GM06990 (cell line): ENCODE measurements at regions not wholly inside any gene's neighbourhood (a gene's known extent, or its start where the extent isn't known, plus 50 kb on each side); places are given as distances from the start of the nearest gene placed in this dataset.

ENCODE experiments used
- DNase-seq: peaks from one replicate; pipeline ENCODE4 v3.0.0-alpha.2; 2011; ENCODE audit not compliant: insufficient read length; ENCODE audit errors: extremely low read depth
- H3K27me3 ChIP-seq: replicated peaks from 2 replicates; pipeline ENCODE4 v1.6.0; 2011; ENCODE audit warnings: low read length; ENCODE audit not compliant: control insufficient read depth, insufficient read depth
- H3K36me3 ChIP-seq: 2 replicates; pipeline ENCODE4 v1.5.1; 2011; ENCODE audit warnings: low read length; ENCODE audit not compliant: control insufficient read depth, insufficient read depth
- H3K4me3 ChIP-seq: replicated peaks from 2 replicates; pipeline ENCODE4 v1.5.1; 2011; ENCODE audit warnings: low read depth, mild to moderate bottlenecking, control low read depth, low read length
- TF ChIP-seq, protein P1 (sequence below): IDR thresholded peaks from 2 replicates; pipeline ENCODE4 v1.5.1; 2011; ENCODE audit warnings: low read length, control low read depth, mild to moderate bottlenecking, inconsistent platforms; ENCODE audit not compliant: insufficient read depth, poor library complexity, severe bottlenecking

DNA sequence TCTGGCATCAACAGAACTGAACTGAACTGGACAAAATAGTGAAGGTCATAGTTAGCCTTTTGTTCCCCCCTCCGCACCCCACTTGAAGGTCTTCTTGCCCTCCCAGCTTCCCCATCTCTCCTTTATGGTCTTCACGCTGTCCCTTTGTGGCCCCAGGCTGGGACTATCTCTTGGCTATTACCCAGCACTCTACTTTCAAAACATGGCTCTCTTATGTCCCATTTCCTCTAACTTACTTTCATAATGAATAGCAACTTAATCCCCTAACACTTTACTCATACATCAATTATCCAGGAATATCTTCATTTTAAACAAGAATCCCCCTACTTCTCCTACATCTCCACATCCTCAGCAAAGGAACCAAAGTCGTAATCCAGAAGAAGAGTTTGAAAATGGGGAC, 135.3 kb upstream of the ITGB1 start:
- H3K4me3 ChIP-seq: no peak overlapping the region
- H3K27me3 ChIP-seq: no peaks in the 10 kb centered on the region
- H3K36me3 ChIP-seq: no peaks in the 10 kb centered on the region
- TF ChIP-seq, protein P1, sequence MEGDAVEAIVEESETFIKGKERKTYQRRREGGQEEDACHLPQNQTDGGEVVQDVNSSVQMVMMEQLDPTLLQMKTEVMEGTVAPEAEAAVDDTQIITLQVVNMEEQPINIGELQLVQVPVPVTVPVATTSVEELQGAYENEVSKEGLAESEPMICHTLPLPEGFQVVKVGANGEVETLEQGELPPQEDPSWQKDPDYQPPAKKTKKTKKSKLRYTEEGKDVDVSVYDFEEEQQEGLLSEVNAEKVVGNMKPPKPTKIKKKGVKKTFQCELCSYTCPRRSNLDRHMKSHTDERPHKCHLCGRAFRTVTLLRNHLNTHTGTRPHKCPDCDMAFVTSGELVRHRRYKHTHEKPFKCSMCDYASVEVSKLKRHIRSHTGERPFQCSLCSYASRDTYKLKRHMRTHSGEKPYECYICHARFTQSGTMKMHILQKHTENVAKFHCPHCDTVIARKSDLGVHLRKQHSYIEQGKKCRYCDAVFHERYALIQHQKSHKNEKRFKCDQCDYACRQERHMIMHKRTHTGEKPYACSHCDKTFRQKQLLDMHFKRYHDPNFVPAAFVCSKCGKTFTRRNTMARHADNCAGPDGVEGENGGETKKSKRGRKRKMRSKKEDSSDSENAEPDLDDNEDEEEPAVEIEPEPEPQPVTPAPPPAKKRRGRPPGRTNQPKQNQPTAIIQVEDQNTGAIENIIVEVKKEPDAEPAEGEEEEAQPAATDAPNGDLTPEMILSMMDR: no peak
- DNase-seq: no peak

DNA sequence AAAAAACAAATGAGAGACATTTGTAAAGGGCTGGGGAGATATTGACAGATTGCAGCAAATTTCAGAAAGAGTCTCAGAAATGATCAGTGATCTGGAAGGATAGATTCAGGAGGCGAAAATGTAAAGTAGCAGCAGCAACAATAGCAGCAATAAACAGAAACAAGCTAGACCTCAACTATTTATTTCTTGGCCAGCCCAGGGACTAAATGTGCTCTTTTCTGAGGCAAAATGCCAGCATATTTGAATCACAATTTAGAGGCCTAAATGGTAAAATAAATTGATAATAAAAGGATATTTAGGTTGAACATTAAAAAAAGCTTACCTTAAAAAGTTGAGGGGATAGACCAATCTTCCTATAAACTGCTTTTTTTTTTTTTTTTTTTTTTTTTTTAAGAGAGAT, 134.6 kb upstream of the ITGB1 start:
- no peaks in the 10 kb centered on the region for H3K27me3 ChIP-seq
- TF ChIP-seq, protein P1: no peak
- no peaks in the 10 kb centered on the region for H3K36me3 ChIP-seq
- no peak for DNase-seq
- H3K4me3 ChIP-seq: no peak overlapping the region

DNA sequence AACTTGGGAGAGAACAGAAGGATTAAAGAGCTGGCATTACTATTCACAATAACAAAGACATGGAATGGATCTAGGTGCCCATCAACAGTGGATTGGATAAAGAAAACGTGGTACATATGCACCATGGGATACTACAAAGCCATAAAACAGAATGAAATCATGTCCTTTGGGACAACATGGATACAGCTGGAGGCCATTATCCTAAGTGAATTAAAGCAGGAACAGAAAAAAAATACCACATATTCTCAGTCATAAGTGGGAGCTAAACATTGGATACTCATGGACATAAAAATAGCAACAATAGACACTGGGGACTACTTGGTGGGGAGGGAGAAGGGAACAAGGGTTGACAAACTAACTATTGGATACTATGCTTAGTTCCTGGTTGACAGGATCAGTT, 133.2 kb upstream of the ITGB1 start:
- H3K4me3 ChIP-seq: no peak overlapping the region
- H3K36me3 ChIP-seq: no peaks in the 10 kb centered on the region
- TF ChIP-seq, protein P1: no peak
- no peaks in the 10 kb centered on the region for H3K27me3 ChIP-seq
- no peak for DNase-seq

DNA sequence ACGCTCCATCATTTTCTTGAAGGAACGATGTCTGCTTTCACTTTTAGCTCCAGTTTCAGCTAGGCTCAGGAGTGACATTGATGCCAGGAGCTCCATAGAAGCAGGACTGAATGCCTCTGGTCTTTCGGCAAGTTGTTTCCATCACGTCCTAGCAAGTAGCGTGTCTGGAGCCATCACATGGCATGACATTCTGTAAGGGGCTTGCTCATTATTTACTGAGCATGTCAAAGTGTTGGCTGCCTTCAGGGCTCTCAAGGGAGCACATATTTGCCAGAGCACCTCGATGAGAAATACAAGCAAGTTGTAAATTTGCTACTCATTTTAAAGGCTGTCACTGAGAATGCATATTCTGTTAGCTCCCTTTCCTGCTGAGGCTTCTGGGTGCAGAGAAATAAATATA, 131.0 kb upstream of the ITGB1 start:
- Histone ChIP-seq H3K4me3 (no peak overlapping the region), H3K27me3 (no peaks in the 10 kb centered on the region), H3K36me3 (no peaks in the 10 kb centered on the region)
- no peak for DNase-seq
- TF ChIP-seq, protein P1: no peak

DNA sequence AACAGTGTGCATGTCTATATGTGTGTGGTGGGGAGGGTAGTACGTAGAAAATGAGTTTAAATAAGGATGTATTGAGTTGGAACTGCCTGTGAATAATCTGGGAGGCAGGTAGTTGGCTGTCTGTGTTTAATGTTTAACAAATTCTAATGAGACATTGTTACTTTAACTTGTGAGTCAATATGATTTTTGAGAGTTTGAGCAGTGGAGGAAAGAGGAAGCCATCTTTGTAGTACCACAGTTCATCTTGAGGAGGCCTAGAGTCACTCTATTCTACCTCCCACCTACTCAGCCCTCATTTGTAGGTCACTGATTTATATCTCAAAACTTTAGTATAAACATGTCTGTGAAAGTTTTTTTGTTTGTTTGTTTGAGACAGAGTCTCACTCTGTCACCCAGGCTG, 129.9 kb upstream of the ITGB1 start:
- Histone ChIP-seq H3K27me3 (no peaks in the 10 kb centered on the region), H3K4me3 (no peak overlapping the region), H3K36me3 (no peaks in the 10 kb centered on the region)
- no peak for DNase-seq
- TF ChIP-seq, protein P1: no peak

DNA sequence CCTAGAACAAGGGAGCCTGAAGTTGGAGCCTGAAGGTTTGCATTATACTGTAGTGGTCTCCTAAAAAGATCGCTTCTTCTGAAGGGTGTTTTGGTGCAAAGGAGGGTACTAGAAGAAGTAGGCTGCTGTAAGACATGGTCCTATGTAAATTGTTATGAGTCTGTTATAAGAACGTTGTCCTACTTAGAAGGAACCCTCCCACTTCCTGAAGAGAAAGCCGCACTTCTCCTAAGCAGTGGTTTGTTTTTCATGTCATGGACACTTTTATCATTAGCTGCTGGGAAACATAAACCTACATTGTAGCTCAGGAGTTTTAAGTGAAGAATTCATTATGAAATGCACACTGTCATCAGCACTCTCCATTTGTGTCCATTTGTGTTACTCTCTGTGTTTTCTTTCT, 129.1 kb upstream of the ITGB1 start:
- Histone ChIP-seq H3K4me3 (no peak overlapping the region), H3K27me3 (no peaks in the 10 kb centered on the region), H3K36me3 (no peaks in the 10 kb centered on the region)
- TF ChIP-seq, protein P1: no peak
- DNase-seq: no peak
